Caco-2 (cell line): ENCODE measurements at regions not wholly inside any gene's neighbourhood (a gene's known extent, or its start where the extent isn't known, plus 50 kb on each side); places are given as distances from the start of the nearest gene placed in this dataset.

ENCODE experiments used
- BruUV-seq: library from RNA; stranded (reverse); fragments of 400-500 nt; replicated peaks from 2 replicates; lab custom pipeline; 2021; lab: Mats Ljungman, UMichigan
- CTCF ChIA-PET: fragments of 300-600 bp; sonication (Branson Sonifier 250); formaldehyde crosslinking; loops from one replicate; lab custom pipeline; 2022; ENCODE audit warnings: antibody characterized with exemption; lab: Charles Lee
- POLR2A ChIA-PET: fragments of 300-600 bp; sonication (Branson Sonifier 250); formaldehyde crosslinking; loops from one replicate; lab custom pipeline; 2022; ENCODE audit warnings: antibody characterized with exemption; lab: Charles Lee
- DNase-seq, 2 experiments: peaks; one replicate each; pipeline versions ENCODE4 v3.0.0 to v3.0.0-alpha.2; 2020 to 2022
- H3K27me3 ChIP-seq: replicated peaks from 2 replicates; pipeline ENCODE4 v1.6.0; 2011; ENCODE audit warnings: low read length; ENCODE audit not compliant: control insufficient read depth, insufficient read depth
- H3K36me3 ChIP-seq: 2 replicates; pipeline ENCODE4 v1.5.1; 2011; ENCODE audit warnings: low read length; ENCODE audit not compliant: control insufficient read depth, insufficient read depth
- H3K4me1 ChIP-seq: fragments of 250-450 bp; sonication (Bioruptor Pico); 2 replicates; pipeline ENCODE4 v1.5.1; 2020; ENCODE audit warnings: mild to moderate bottlenecking
- H3K4me3 ChIP-seq: 2 replicates; pipeline ENCODE4 v1.5.1; 2011; ENCODE audit warnings: low read depth, mild to moderate bottlenecking, control low read depth, low read length
- H3K9me3 ChIP-seq: fragments of 250-450 bp; sonication (Bioruptor Pico); 2 replicates; pipeline ENCODE4 v1.5.1; 2020; ENCODE audit warnings: mild to moderate bottlenecking, moderate library complexity
- H3K27ac Mint-ChIP-seq: one replicate; pipeline ENCODE4 v1.8.0; 2022; ENCODE audit warnings: mixed read lengths; ENCODE audit not compliant: unreplicated experiment
- H3K27me3 Mint-ChIP-seq: one replicate; pipeline ENCODE4 v1.8.0; 2022; ENCODE audit warnings: mixed read lengths; ENCODE audit not compliant: insufficient read depth, unreplicated experiment
- H3K36me3 Mint-ChIP-seq: one replicate; pipeline ENCODE4 v1.8.0; 2022; ENCODE audit warnings: mild to moderate bottlenecking, mixed read lengths; ENCODE audit not compliant: insufficient read depth, unreplicated experiment
- H3K4me1 Mint-ChIP-seq: one replicate; pipeline ENCODE4 v1.8.0; 2022; ENCODE audit warnings: low read depth, mixed read lengths; ENCODE audit not compliant: unreplicated experiment
- H3K4me3 Mint-ChIP-seq: one replicate; pipeline ENCODE4 v1.8.0; 2022; ENCODE audit warnings: mild to moderate bottlenecking, moderate library complexity, mixed read lengths; ENCODE audit not compliant: unreplicated experiment
- H3K9me3 Mint-ChIP-seq: one replicate; pipeline ENCODE4 v1.8.0; 2022; ENCODE audit warnings: mixed read lengths; ENCODE audit not compliant: unreplicated experiment
- CTCF ChIP-seq, 2 experiments: fragments of 200-600 bp in 1 of 2; IDR thresholded peaks; 1 replicate in 1 of 2; 2 replicates in 1 of 2; pipeline versions ENCODE4 v1.5.1 to v1.8.0; 2011 to 2022; ENCODE audit warnings: antibody characterized with exemption in 1 of 2, control low read depth in 1 of 2, inconsistent platforms in 1 of 2, low read depth in 1 of 2, low read length in 1 of 2, mild to moderate bottlenecking in 1 of 2, moderate library complexity in 1 of 2; ENCODE audit not compliant: insufficient read depth in 1 of 2, severe bottlenecking in 1 of 2, unreplicated experiment in 1 of 2
- intact Hi-C: fragments of 100-400 bp; cut with micrococcal nuclease; formaldehyde crosslinking; loops from one replicate; pipeline ENCODE4 v1.10.0; 2022; ENCODE audit not compliant: unreplicated experiment

- Mint-ChIP-seq H3K36me3 (no peaks in the 10 kb centered on the region), H3K27ac (no peak overlapping the region), H3K9me3 (no peaks in the 10 kb centered on the region), H3K27me3 (no peaks in the 10 kb centered on the region), H3K4me3 (no peak overlapping the region), H3K4me1 (peaks cover 7% of the 10 kb centered on the region)
- Histone ChIP-seq H3K9me3 (no peaks in the 10 kb centered on the region), H3K36me3 (no peaks in the 10 kb centered on the region), H3K27me3 (no peaks in the 10 kb centered on the region), H3K4me1 (no peaks in the 10 kb centered on the region), H3K4me3 (no peak overlapping the region)
- POLR2A ChIA-PET, result no interaction called here
- DNase-seq, result no peak
- CTCF ChIA-PET, result no interaction called here
- TF ChIP-seq CTCF (IDR thresholded peaks at IDR 0.05; ENCODE audit: insufficient read depth in 1 of 2, low read depth in 1 of 2, low read length in 1 of 2, severe bottlenecking in 1 of 2, unreplicated experiment in 1 of 2), result no peak
- no TSS peak for BruUV-seq
- intact Hi-C loops, result no loop called here
These were observed 59.8 kb upstream of the ARHGEF3 start for GRCh38 chr3:56861511-56861910.

GRCh38 chr3:56860939-56861338 lies 59.2 kb upstream of the ARHGEF3 start:
- H3K27me3 Mint-ChIP-seq, result no peaks in the 10 kb centered on the region
- intact Hi-C loops, result no loop called here
- Histone ChIP-seq H3K27me3 (no peaks in the 10 kb centered on the region), H3K4me1 (no peaks in the 10 kb centered on the region), H3K36me3 (no peaks in the 10 kb centered on the region), H3K4me3 (no peak overlapping the region), H3K9me3 (no peaks in the 10 kb centered on the region)
- no peaks in the 10 kb centered on the region for H3K9me3 Mint-ChIP-seq
- DNase-seq, result no peak
- no peak for TF ChIP-seq CTCF (IDR thresholded peaks at IDR 0.05; ENCODE audit: insufficient read depth in 1 of 2, low read depth in 1 of 2, low read length in 1 of 2, severe bottlenecking in 1 of 2, unreplicated experiment in 1 of 2)
- H3K27ac Mint-ChIP-seq, result no peak overlapping the region
- H3K4me1 Mint-ChIP-seq, result peaks cover 11% of the 10 kb centered on the region
- H3K4me3 Mint-ChIP-seq, result no peak overlapping the region
- CTCF ChIA-PET, result no interaction called here
- no TSS peak for BruUV-seq
- POLR2A ChIA-PET, result no interaction called here
- H3K36me3 Mint-ChIP-seq, result peaks cover 3% of the 10 kb centered on the region

- CTCF ChIA-PET, result interaction anchor here (1.1 kb wide), 1 partner anchor 128 kb away, joined by 3 read pairs; no protein-coding TSS in a partner anchor
These were observed 58.6 kb upstream of the ARHGEF3 start for GRCh38 chr3:56860351-56860750.

More at GRCh38 chr3:56860351-56860750, 58.6 kb upstream of the ARHGEF3 start:
- intact Hi-C loops, result no loop called here
- DNase-seq, result no peak
- Histone ChIP-seq H3K27me3 (no peaks in the 10 kb centered on the region), H3K9me3 (no peaks in the 10 kb centered on the region), H3K4me3 (no peak overlapping the region), H3K36me3 (no peaks in the 10 kb centered on the region), H3K4me1 (no peaks in the 10 kb centered on the region)
- Mint-ChIP-seq H3K27ac (no peak overlapping the region), H3K4me1 (peaks cover 15% of the 10 kb centered on the region), H3K4me3 (no peak overlapping the region), H3K36me3 (peaks cover 6% of the 10 kb centered on the region), H3K9me3 (no peaks in the 10 kb centered on the region), H3K27me3 (no peaks in the 10 kb centered on the region)
- BruUV-seq, result no TSS peak
- POLR2A ChIA-PET, result no interaction called here
- TF ChIP-seq CTCF (IDR thresholded peaks at IDR 0.05; ENCODE audit: insufficient read depth in 1 of 2, low read depth in 1 of 2, low read length in 1 of 2, severe bottlenecking in 1 of 2, unreplicated experiment in 1 of 2), result no peak
